DOHH2 (cell line): ENCODE measurements at regions not wholly inside any gene's neighbourhood (a gene's known extent, or its start where the extent isn't known, plus 50 kb on each side); places are given as distances from the start of the nearest gene placed in this dataset.

Source experiments
- H3F3A ChIP-seq: fragments of 200-600 bp; sonication (generic), shearing (Covaris generic); 2 replicates; pipeline ENCODE4 v1.6.0; 2016; ENCODE audit warnings: antibody characterized with exemption, mild to moderate bottlenecking; ENCODE audit not compliant: control insufficient read depth, insufficient read depth
- H3K27ac ChIP-seq: fragments of 200-600 bp; sonication (generic); 2 replicates; pipeline ENCODE4 v1.5.1; 2014; ENCODE audit warnings: low read depth, mild to moderate bottlenecking, low read length, moderate library complexity
- H3K27me3 ChIP-seq: fragments of 200-600 bp; sonication (generic); 2 replicates; pipeline ENCODE4 v1.6.1; 2014; ENCODE audit warnings: mild to moderate bottlenecking, low read length, mixed read lengths; ENCODE audit not compliant: control insufficient read depth
- H3K36me3 ChIP-seq: fragments of 200-600 bp; sonication (generic); 2 replicates; pipeline ENCODE4 v1.6.1; 2014; ENCODE audit warnings: mild to moderate bottlenecking, low read length, moderate library complexity, mixed read lengths; ENCODE audit not compliant: control insufficient read depth
- H3K4me1 ChIP-seq: fragments of 200-600 bp; sonication (generic); 2 replicates; pipeline ENCODE4 v1.6.1; 2014; ENCODE audit warnings: mild to moderate bottlenecking, low read length, mixed read lengths; ENCODE audit not compliant: control insufficient read depth
- H3K4me2 ChIP-seq: fragments of 200-600 bp; sonication (generic); 2 replicates; pipeline ENCODE4 v1.6.0; 2014; ENCODE audit warnings: mild to moderate bottlenecking, low read length, moderate library complexity
- H3K4me3 ChIP-seq: fragments of 200-600 bp; sonication (generic); 2 replicates; pipeline ENCODE4 v1.5.1; 2014; ENCODE audit warnings: mild to moderate bottlenecking, low read length, mixed read lengths
- H3K79me2 ChIP-seq: fragments of 200-600 bp; sonication (generic); 2 replicates; pipeline ENCODE4 v1.6.1; 2014; ENCODE audit warnings: mild to moderate bottlenecking, low read length, mixed read lengths; ENCODE audit not compliant: control insufficient read depth
- H3K9me2 ChIP-seq: fragments of 200-600 bp; sonication (generic); replicated peaks from 2 replicates; pipeline ENCODE4 v1.6.1; 2014; ENCODE audit warnings: mild to moderate bottlenecking, low read length, mixed read lengths; ENCODE audit not compliant: control insufficient read depth
- H3K9me3 ChIP-seq: fragments of 200-600 bp; sonication (generic); 2 replicates; pipeline ENCODE4 v1.6.1; 2014; ENCODE audit warnings: antibody characterized with exemption, low read length, mixed read lengths; ENCODE audit not compliant: control insufficient read depth, insufficient read depth
- H4K20me1 ChIP-seq: fragments of 200-600 bp; sonication (generic); 2 replicates; pipeline ENCODE4 v1.6.0; 2014; ENCODE audit warnings: low read depth, mild to moderate bottlenecking, antibody characterized with exemption, low read length, moderate library complexity; ENCODE audit not compliant: control insufficient read depth, insufficient read depth
- CTCF ChIP-seq: fragments of 200-600 bp; sonication (generic); IDR thresholded peaks from one replicate; pipeline ENCODE4 v1.5.1; 2014; ENCODE audit warnings: antibody characterized with exemption, mild to moderate bottlenecking, low read depth, low read length; ENCODE audit not compliant: poor library complexity, severe bottlenecking
- EZH2phosphoT487 ChIP-seq: fragments of 200-600 bp; sonication (generic); IDR thresholded peaks from 2 replicates; pipeline ENCODE4 v1.6.1; 2017; ENCODE audit warnings: borderline replicate concordance, mild to moderate bottlenecking, antibody characterized with exemption, low read length, moderate library complexity, mixed read lengths

- no peak overlapping the region for H3K4me3 ChIP-seq
- no peaks in the 10 kb centered on the region for H3K9me3 ChIP-seq
- H3K36me3 ChIP-seq = no peaks in the 10 kb centered on the region
- no peaks in the 10 kb centered on the region for H3K27me3 ChIP-seq
- H3F3A ChIP-seq = no peaks in the 10 kb centered on the region; the same call in 1 of the 2 replicates
- H3K27ac ChIP-seq = no peak overlapping the region
- H3K4me2 ChIP-seq = no peak overlapping the region
- H3K79me2 ChIP-seq = no peaks in the 10 kb centered on the region
- H4K20me1 ChIP-seq = no peaks in the 10 kb centered on the region
- TF ChIP-seq EZH2phosphoT487 = no peak
- no peak for TF ChIP-seq CTCF
- peaks cover 4% of the 10 kb centered on the region for H3K4me1 ChIP-seq
- no peaks in the 10 kb centered on the region for H3K9me2 ChIP-seq
Observed at GRCh38 chr7:131196803-131197202, 130.9 kb upstream of the MKLN1 start.

GRCh38 chr7:131197920-131198615 lies 129.6 kb upstream of the MKLN1 start:
- Histone ChIP-seq H3K4me2 (no peak overlapping the region), H4K20me1 (no peaks in the 10 kb centered on the region), H3F3A (no peaks in the 10 kb centered on the region; the same call in 1 of the 2 replicates), H3K79me2 (no peaks in the 10 kb centered on the region), H3K4me3 (no peak overlapping the region), H3K36me3 (no peaks in the 10 kb centered on the region), H3K27me3 (no peaks in the 10 kb centered on the region), H3K9me3 (no peaks in the 10 kb centered on the region), H3K9me2 (no peaks in the 10 kb centered on the region), H3K27ac (no peak overlapping the region), H3K4me1 (peaks cover 4% of the 10 kb centered on the region)
- no peak for TF ChIP-seq CTCF
- TF ChIP-seq EZH2phosphoT487 = no peak

GRCh38 chr7:131202451-131202850 lies 125.2 kb upstream of the MKLN1 start:
- no peaks in the 10 kb centered on the region for H3K27me3 ChIP-seq
- no peaks in the 10 kb centered on the region for H3F3A ChIP-seq
- no peak overlapping the region for H3K27ac ChIP-seq

More at GRCh38 chr7:131202451-131202850, 125.2 kb upstream of the MKLN1 start:
- Histone ChIP-seq H3K9me3 (no peaks in the 10 kb centered on the region), H4K20me1 (no peaks in the 10 kb centered on the region), H3K4me3 (no peak overlapping the region), H3K9me2 (no peaks in the 10 kb centered on the region), H3K36me3 (no peaks in the 10 kb centered on the region), H3K4me1 (peaks cover 4% of the 10 kb centered on the region), H3K4me2 (no peak overlapping the region), H3K79me2 (no peaks in the 10 kb centered on the region)
- TF ChIP-seq CTCF (no peak), EZH2phosphoT487 (no peak)
